ENCODE measurements at regions not wholly inside any gene's neighbourhood (a gene's known extent, or its start where the extent isn't known, plus 50 kb on each side); places are given as distances from the start of the nearest gene placed in this dataset.

DNA sequence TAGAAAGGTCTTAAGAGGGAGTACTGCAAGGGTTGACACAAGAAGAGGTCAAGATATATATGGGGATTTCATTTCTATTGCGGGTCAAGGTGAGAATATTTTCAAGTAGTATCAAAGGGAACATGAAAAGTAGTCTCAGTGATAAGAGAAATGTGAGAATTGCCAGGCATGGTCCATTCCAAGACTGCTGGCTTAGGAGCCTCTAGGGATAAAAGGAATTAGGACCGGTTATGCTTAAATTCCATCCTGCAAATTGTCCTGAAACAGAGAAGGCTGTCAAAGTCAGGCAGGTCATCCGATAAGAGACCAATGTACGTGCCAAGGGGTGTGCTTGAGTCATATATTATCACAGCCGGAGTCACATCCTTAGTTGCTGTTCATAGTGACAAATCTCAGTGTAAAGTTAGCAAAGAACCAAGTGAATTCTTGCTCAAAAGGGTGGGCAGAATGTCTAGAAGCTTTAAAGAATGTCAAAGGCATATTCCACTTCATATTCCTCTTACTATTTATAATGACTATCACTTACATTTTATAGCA lies 133.6 kb downstream of the CBLL2 start:
- ATAC-seq = no peak
- no peak for TF ChIP-seq CTCF (IDR thresholded peaks at IDR 0.05)
- intact Hi-C loops (cut with DNase I) = no loop called here
- Histone ChIP-seq H3K27me3 (no peaks in the 10 kb centered on the region), H3K27ac (no peak overlapping the region), H3K4me3 (no peak overlapping the region), H3K36me3 (no peaks in the 10 kb centered on the region), H3K4me1 (no peaks in the 10 kb centered on the region), H3K9me3 (no peaks in the 10 kb centered on the region)
- DNase-seq = no peak

GRCh38 chrX:22409418-22409817 lies 136.7 kb downstream of the CBLL2 start:
- intact Hi-C loops (cut with DNase I) = no loop called here
- H3K27ac ChIP-seq = no peak overlapping the region
- no peak overlapping the region for H3K4me3 ChIP-seq
- no peaks in the 10 kb centered on the region for H3K9me3 ChIP-seq
- H3K4me1 ChIP-seq = no peaks in the 10 kb centered on the region
- H3K27me3 ChIP-seq = no peaks in the 10 kb centered on the region
- no peak for DNase-seq
- no peak for TF ChIP-seq CTCF (IDR thresholded peaks at IDR 0.05)
- H3K36me3 ChIP-seq = no peaks in the 10 kb centered on the region
- ATAC-seq = no peak

- ATAC-seq (no peak), DNase-seq (no peak)
- Histone ChIP-seq H3K36me3 (no peaks in the 10 kb centered on the region), H3K9me3 (no peaks in the 10 kb centered on the region), H3K27me3 (no peaks in the 10 kb centered on the region), H3K4me3 (no peak overlapping the region), H3K4me1 (no peaks in the 10 kb centered on the region), H3K27ac (no peak overlapping the region)
- TF ChIP-seq CTCF (IDR thresholded peaks at IDR 0.05) = no peak
- intact Hi-C loops (cut with DNase I) = no loop called here
Observed at GRCh38 chrX:22424122-22424915, 151.6 kb downstream of the CBLL2 start.

DNA sequence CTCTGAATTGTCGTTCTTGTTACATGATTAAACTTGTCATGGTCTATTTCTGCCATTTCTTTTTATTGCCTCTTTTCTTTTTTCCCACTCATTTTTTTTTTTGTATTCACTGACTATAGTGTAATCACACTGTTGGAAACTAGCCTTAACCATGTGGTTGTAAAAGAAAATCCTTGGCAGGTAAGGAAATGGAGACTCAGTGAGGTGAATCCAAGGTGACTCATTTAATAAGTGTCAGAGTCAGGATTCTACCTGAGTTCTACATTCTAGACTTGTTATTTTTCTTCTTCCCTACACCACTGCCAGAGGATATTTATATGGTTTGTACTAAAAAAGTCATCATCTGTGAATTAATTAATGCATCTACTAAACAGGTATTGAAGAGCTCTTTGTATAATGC lies 152.2 kb downstream of the CBLL2 start:
- no peak for DNase-seq
- no peaks in the 10 kb centered on the region for H3K36me3 ChIP-seq
- intact Hi-C loops (cut with DNase I) = no loop called here

GRCh38 chrX:22429704-22430103 lies 157.0 kb downstream of the CBLL2 start:
- H3K27me3 ChIP-seq = no peaks in the 10 kb centered on the region
- H3K4me1 ChIP-seq = no peaks in the 10 kb centered on the region
- no peak overlapping the region for H3K4me3 ChIP-seq
- H3K36me3 ChIP-seq = no peaks in the 10 kb centered on the region
- no peak for TF ChIP-seq CTCF (IDR thresholded peaks at IDR 0.05)
- intact Hi-C loops (cut with DNase I) = no loop called here
- no peak overlapping the region for H3K27ac ChIP-seq
- no peak for ATAC-seq
- DNase-seq = no peak
- H3K9me3 ChIP-seq = no peaks in the 10 kb centered on the region

More for the DNA sequence above, 152.2 kb downstream of the CBLL2 start:
- Histone ChIP-seq H3K9me3 (no peaks in the 10 kb centered on the region), H3K4me1 (no peaks in the 10 kb centered on the region), H3K27me3 (no peaks in the 10 kb centered on the region), H3K27ac (no peak overlapping the region), H3K4me3 (no peak overlapping the region)
- ATAC-seq = no peak
- no peak for TF ChIP-seq CTCF (IDR thresholded peaks at IDR 0.05)

All from upper lobe of right lung (tissue), 1 donor.